ELR (cell line): ENCODE measurements at regions not wholly inside any gene's neighbourhood (a gene's known extent, or its start where the extent isn't known, plus 50 kb on each side); places are given as distances from the start of the nearest gene placed in this dataset.
A peak's percentile ranks its signal among the peaks of the same experiment; 100 is the strongest.

Source experiments
- DNase-seq: peaks from one replicate; pipeline ENCODE4 v3.0.0-alpha.2; 2015; ENCODE audit warnings: low read depth

DNA sequence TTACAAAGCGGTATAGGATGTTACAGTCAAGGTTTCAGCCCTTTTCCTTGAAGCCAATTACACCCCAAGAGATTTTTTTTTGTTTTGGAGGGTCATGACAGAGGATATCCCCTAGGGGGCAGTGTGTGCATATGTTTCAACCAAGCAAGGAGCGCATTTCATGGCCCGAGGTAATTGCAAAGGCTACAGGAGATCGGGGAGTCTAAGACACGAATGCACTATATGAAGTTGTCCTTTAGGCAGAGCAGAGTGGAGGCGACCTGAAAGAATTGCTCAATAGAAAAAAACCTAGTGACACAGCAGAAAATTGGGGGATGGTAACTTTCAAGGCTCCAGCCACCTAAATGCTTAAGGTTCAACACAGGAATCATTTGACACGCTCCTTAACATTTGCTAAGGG, 219.8 kb upstream of the PARD3B start:
- peak; percentile 77 for DNase-seq

DNA sequence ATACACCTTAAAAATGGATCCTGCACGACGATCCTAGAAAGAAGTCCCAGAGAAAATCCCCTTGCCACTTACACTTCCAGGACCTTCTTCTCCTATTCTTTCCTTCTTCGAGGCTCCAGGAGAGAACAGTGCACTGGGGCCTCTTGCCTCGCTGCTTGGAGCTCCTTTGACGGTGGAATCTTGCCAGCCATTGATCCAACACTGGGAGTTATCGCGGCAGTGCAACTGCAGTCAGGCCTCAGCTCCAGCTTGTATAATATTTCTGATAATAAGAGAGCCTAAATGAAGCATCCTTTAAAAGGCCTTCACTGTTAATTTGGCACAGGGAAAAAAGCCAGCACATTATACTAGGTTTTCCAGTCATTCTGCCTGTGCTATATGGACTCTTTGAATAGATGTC, 216.9 kb upstream of the PARD3B start:
- no peak for DNase-seq

DNA sequence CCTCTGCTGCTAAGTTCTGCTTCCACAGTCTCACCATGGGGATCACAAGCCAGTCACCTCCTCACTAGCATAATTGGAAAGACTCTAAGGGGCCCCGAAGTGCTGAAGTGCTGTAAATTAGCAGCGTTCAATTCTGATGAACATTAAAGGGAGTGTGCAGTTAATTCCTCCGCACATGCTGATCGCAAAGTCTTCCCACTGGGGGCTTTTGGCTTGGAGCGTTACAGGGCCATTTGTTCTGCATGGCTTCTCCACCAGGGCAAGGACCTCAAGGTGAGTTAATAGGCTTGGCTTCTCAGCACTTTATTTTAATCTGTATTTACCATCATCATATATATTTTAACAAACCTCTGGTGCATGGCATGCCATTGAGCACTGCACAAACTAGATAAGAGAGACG, 216.3 kb upstream of the PARD3B start:
- no peak for DNase-seq

DNA sequence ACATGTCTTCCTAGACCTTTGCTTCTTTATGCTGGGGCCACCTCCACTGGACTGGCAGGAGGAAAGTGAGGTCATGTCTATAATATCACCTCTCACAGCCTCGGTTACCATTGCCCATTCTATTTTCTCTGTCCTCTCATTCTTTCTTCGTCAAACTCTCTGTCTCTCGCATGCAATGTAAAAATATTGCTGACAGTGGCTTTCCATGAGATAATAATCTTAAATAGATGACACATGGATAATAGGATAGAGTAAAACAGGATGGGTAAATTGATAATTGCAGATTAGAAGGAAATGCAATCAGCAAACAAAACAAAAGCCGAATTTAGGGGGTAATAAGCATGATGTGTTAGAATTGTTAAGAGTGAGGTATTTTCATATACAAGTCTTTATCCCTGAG, 215.7 kb upstream of the PARD3B start:
- DNase-seq = no peak

DNA sequence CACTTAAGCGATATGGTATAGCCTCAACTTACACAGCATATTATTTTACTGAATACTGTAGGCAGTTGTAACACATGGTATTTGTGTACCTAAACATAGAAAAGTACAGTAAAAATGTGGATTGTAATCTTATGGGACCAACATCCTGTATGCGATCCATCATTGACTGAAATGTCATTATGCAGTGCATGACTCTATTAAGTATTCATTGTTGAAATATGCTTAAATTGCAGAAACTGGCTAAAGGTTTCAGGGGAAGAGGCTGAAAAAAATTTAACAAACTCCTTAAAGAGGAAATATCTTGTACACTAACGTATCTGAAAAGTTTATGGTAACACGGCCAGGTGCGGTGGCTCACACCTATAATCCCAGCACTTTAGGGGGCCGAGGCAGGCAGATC, 214.1 kb upstream of the PARD3B start:
- no peak for DNase-seq

DNA sequence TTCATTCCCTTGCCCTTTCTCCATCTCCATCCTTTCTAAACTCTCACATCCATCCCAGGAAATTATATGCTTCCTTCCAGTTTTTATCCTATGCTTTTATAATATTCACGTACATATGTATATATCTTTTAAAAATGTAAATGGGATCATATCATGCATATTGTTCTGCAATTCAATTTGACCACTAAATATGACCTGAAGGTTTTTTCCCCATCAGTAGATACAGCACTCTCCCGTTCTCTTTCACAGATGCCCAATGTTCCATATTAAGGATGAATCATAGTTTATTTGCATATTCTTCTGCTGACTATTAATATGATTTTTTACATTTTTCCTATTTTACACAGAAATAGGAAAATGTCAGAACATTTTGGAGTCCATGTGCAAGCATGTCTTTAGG, 213.3 kb upstream of the PARD3B start:
- DNase-seq = no peak

DNA sequence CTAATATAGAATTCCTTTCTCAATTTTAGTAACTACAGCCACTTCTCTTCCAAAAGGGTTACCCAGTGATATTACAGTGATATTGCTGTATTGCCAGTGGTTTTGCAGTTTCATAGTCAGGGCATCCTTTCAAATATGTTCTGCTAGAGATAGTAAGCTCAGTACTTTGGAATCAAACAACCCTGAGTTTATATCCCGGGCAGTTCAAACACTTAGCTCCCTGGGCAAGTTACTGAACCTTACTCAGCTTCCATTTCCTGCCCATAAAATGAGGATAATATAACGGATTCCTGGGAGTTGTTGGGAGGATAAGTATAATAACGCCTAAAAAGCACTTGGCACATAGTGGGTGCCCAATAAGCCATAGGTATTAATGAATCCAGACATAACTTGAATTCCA, 212.6 kb upstream of the PARD3B start:
- no peak for DNase-seq

DNA sequence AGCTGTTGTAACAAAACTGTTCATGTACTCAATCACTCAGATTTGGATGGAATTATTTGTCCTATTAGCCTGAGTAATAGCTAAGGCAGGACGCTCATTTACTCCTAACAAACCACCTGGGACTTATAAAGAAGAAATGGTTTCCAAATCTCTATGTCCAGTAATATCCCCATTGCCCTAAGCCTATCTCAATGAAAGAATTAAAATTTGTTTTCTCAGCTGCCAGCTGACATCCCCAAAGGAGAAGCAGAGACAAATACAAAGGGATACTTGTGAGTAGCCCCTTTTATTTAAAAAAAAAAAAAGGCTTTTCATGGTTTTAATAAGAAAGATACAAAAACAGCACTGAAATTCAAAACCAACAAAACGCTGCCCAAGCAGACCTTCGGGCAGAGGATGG, 211.4 kb upstream of the PARD3B start:
- DNase-seq = no peak

DNA sequence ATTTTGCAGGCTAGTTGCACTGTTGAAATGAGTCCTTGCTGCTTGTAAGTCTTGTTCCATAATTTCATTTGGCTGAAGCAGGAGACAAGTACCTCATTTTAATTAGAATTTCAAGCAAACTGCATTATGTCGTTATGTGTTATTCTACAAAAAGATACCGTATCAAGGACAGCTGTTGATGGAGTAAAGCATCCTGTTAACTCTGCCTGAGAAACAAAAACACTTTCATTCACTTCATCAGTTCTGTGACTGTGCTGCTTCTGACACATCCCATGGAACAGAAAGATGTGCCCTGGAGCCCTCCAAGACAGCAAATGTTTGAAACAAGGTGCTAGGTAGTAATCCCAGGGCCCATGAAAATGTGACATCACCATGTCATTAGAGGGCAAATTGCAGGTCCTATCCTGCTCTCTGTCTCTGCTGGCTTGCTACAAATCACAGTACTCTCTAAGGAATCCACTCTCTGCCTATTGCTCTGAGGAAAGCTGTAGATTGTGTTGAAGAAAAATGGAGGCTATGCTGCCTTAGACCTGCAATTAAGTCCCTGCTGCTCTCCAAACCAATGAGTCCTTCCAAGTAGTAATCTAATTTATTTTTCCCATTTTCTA, 209.7 kb upstream of the PARD3B start:
- DNase-seq = no peak

DNA sequence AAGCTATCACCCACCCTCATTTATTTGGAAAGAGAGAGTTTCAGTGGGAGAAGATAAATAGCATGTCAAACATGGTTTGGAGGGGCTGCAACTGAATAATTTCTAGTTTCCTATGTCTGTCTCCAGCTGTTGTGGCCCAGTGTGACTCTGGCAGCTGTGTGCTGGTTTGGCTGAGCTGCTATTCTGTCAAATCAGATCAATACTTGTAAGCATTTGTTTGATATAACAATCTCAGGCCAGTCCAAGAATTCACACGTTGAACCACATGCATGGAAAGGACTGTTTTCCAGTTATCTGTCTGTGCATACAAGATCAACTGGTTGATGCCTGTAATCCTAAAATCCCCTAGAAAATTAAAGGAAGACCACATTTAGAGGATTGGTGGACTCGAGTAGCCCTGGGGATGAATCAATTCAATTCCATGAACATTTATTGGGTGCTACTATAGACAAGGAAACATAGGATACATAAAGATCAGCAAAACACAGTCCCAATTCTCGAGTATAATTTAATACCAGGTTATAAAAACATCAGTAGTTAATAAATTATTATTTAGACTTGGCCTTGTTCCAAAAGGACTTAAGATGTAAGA, 209.0 kb upstream of the PARD3B start:
- no peak for DNase-seq

DNA sequence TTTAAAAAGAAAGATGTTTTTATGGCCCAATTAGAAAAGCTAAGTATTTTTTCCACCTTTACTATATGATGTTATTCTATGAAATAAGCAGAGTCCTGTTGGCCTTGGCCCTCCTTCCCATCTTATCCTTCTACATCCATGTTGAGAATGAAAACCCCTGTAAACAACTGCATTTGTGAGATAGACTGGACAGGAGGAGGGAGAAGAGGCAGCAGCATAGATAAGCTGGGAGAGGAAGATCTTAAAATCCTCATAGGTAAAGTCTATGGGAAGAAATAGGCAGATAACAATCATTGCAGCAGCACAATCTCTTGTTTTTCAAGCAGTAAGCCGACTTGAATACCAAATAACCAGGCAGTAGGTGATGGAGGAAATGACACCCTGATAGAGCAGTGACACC, 207.6 kb upstream of the PARD3B start:
- no peak for DNase-seq

DNA sequence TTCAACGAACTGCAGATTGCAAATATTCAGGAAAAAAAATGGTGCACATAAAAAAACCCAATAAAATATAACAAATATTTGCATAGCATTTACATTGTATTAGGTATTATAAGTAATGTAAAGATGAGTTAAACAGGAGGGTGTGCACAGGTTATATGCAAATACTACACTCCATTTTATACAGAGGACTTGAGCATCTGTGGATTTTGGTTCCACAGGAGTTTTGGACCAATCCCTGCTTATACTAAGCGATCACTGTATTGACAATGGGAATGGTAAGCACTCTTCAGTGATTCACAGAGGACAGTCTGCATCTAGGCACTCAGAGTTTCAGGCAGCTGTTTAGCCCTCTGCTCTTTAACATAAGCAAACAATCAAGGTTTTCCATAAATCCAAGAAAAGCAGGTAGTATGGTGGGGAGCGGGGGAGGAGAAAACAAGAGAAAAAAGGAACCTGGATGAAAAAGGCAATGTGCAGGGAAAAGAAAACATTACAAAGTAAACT, 206.0 kb upstream of the PARD3B start:
- DNase-seq = peak; percentile 20

DNA sequence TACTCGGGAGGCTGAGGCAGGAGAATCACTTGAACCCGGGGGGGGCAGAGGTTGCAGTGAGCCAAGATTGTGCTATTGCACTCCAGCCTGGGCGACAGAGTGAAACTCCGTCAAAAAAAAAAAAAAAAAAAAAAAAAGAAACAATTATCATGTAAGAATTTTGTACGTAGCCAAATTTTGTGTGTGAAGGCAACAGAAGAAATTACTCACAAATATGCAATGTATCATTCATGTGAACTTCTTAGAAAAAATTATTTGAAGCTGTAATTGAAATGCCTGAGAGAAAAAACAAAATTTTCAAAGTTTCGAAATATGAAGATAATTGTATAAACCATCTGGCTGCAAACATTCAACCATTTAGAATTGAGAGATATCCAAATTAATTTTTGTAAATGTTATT, 204.8 kb upstream of the PARD3B start:
- DNase-seq = peak; percentile 32

DNA sequence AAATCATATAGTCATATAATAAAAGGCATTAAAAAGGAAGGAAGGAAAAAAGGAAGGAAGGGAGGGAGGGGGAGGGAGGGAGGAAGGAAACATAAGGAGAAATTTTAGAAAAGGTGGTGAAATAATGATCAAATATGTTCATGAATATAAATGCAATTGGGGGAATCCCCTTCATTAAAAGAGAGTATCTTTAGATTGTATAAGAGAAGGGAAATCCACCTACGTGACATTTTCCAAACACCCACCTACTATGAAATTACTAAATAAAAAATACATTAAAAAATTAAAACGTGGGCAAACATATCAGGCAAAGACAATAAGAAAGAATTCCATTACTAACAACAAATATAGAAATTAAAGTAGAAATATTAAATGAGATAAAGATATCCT, 203.4 kb upstream of the PARD3B start:
- no peak for DNase-seq

DNA sequence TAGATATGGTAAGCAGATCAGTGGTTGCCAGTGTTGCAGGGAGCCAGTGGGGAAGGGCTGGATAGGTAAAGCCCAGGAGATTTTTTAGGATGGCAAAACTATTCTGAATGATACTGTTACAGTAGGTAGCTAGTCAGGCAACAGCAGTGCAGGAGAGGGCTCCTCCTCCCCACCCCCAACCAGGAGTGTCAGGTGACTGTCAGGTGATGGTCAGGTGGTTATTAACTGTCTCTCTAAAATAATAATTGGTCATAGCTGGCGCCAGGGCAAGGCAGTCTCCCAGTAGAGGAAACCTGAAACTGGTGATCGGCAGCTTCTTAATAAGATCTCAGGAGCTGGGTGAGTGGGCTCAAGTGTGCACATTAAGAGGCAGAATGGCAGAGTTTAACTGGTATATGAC, 201.6 kb upstream of the PARD3B start:
- DNase-seq = no peak

DNA sequence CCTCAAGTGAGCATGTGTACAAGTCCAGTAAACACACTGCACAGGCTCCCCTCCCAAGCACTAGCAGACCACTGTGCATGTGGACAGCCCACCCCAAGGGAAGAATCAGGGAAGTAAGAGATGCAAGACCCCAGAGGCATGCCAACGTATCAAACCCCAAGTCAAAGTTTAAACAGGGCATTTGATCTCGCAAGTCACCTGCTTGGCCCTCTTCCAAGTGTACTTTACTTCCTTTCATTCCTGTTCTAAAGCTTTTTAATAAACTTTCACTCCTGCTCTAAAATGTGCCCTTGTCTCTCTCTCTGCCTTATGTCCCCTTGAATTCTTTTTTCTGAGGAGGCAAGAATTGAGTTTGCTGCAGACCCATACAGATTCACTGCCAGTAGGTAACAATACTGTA, 201.2 kb upstream of the PARD3B start:
- DNase-seq = no peak

DNA sequence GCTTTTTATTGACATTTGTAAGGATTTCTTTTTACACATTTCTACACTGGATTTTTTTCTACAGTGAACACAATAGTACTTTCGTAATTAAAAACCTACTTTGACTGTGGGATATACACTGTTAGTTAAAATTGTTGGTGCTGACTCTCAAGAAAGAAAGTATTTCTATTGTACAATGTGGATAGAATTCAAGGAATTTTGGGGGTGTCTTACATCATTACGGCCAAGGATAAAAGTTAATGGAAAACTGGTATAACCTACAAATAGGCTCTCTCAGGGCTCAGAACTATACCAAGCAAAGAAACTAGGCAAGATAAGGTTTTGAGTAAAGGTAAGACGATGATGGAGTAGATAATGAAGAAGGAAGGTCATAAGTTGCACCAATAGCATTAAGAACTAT, 198.4 kb upstream of the PARD3B start:
- DNase-seq = no peak

DNA sequence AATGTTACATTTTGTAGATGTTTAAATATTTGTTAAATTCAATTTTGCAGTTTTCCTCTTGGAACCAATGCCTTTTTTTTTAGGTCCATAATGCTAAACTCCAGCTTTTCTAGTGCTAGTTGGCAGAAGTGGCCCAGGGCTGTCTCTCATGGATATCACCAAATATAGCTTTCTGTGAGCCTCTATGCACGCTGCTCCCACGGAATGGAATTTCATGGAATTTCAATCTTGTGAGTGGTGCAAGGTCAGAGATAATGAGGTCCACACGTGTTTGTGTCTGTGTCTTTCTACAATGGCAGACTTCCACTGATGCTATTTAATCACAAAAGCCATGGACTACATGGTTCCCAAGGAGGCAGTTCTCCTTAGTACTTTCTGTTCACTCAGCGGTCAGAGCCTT, 191.5 kb upstream of the PARD3B start:
- DNase-seq = no peak

DNA sequence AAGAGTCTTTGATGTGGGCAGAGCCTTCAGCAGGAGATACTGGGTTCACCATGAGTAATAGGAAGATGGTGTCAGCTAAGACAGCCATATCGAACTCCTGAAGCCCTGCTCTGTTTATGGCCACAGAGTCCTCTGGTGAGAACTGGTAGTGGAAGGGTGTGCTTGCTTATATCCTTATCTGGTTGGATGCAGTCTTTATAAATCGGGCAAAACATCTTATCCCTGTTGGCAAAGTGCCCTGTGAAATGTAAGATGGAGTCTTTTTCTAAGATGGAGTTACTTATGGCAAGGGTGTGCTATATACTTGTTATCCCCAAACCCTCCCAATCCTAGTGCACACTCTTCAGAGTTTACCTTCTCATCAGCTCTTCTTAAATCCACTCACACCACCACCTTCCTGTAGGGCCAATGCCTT, 190.8 kb upstream of the PARD3B start:
- DNase-seq = no peak

DNA sequence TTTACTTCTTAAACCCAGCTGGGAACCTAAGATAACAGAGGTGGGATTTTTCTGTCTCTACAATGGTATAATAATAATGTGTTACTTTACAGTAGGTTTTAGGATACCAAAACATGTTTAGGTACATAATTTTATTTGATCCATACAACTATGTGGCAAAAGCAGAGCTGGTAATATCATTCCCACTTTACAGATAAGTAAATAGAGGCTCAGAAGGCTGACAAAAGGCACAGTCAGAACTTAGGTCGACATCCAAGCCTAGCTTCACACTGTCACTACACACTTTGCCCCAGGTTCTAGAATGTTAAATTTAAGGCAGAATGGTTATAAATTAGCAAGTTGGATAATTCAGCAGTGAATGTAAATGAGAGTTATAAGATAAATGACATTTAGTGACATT, 189.6 kb upstream of the PARD3B start:
- no peak for DNase-seq

DNA sequence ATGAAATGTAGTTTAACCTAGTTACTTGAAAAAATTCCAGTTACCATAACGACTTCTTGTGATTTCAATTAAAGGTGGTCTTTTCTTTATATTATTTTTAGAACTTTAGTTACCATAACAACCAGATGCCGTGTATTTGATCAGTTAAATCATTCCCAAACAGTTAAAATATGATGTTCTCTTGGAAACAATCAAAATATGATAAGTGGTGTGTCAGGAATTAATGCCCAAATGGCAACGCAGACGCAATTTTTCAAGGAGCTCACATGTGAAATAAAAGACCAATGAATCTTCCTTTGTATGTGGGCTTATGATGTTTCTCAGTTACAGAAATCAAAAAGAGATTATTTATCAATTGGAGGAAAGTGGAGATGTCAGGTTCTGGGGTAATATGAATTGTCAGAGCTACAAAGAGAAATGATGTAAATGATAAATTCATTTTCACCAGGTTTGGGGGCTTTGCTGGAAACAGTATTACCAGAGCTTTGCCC, 189.1 kb upstream of the PARD3B start:
- no peak for DNase-seq

DNA sequence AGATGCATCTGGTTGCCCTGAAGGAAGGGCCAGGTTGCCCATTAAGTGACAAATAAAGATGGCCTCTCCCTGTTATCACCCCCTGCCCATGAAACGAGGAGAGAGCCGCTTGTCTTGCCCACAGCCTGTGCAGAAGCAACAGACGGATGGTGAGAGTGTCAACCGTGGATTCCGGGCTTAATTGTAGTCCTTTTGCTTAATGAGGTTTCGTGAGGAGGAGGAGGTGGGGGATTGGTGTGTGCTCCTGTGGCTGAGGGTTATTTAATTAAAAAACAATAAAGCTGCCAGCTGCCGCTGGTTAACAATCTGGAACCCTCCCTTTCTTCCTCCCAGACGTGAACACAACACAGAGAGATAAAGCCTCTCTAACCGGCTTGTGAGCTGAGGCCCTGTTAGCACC, 188.0 kb upstream of the PARD3B start:
- no peak for DNase-seq

DNA sequence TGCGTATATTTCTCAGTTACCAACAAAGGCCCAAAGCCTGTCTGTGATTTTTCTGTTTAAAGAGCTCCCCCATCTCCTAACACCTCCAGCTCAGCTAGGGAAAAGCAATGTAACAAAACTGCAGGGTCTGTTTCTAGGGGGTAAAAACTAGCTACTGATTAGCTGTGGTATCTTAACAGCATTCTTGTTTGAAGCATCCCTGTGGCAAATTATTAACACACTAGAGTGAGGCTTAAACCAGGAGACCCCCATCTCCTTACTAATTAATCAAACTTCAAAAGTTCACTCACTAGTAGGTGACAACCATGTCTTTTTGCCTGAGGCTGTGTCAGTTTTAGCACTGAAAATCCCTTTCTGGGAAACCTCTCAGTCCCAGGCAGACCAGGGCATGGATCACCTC, 186.2 kb upstream of the PARD3B start:
- DNase-seq = no peak
